Transverse colon (tissue), 4 donors: ENCODE measurements at regions not wholly inside any gene's neighbourhood (a gene's known extent, or its start where the extent isn't known, plus 50 kb on each side); places are given as distances from the start of the nearest gene placed in this dataset.

Experiments
- DNase-seq: peaks from one replicate; pipeline ENCODE4 v3.0.0-alpha.2; 2019
- H3K27ac ChIP-seq, 4 donors: fragments of 200-600 bp; sonication (generic); 2 replicates each; pipeline ENCODE4 v1.5.1; 2016 to 2018; ENCODE audit warnings: inconsistent platforms in 4 of 4
- H3K27me3 ChIP-seq: fragments of 200-600 bp; sonication (generic); 2 replicates; pipeline ENCODE4 v1.5.1; 2017; ENCODE audit warnings: inconsistent platforms
- H3K36me3 ChIP-seq, 4 donors: fragments of 200-600 bp; sonication (generic); 2 replicates each; pipeline ENCODE4 v1.5.1; 2017 to 2019; ENCODE audit warnings: inconsistent platforms in 4 of 4
- H3K4me1 ChIP-seq, 4 donors: fragments of 200-600 bp; sonication (generic); 2 replicates each; pipeline ENCODE4 v1.5.1; 2017 to 2020; ENCODE audit warnings: inconsistent platforms in 4 of 4
- H3K4me3 ChIP-seq, 4 donors: fragments of 200-600 bp; sonication (generic); 1 replicate in 1 of 4; 2 replicates in 3 of 4; pipeline versions ENCODE4 v1.5.1 to v1.6.1; 2017 to 2019; ENCODE audit warnings: inconsistent platforms in 4 of 4
- H3K9me3 ChIP-seq, 2 donors: fragments of 200-600 bp; sonication (generic); 2 replicates each; pipeline ENCODE4 v1.5.1; 2017 to 2019; ENCODE audit warnings: inconsistent platforms in 2 of 2
- EP300 ChIP-seq: sonication (generic); formaldehyde crosslinking; IDR thresholded peaks from one replicate; pipeline ENCODE4 v1.6.1; 2017; ENCODE audit warnings: antibody characterized with exemption, low read depth
- POLR2A ChIP-seq: fragments of 450-650 bp; IDR thresholded peaks from one replicate; pipeline ENCODE4 v1.6.1; 2016; ENCODE audit warnings: antibody characterized with exemption, mild to moderate bottlenecking, moderate library complexity
- POLR2AphosphoS5 ChIP-seq, 3 donors: sonication (generic); formaldehyde crosslinking; IDR thresholded peaks; one replicate each; pipeline ENCODE4 v1.6.1; 2016; ENCODE audit warnings: antibody characterized with exemption in 3 of 3
- WGBS, 2 donors: methylation state at CpG; one replicate each; pipeline ENCODE4 v1.1.5; 2018; ENCODE audit warnings: low coverage in 1 of 2; 5-methylcytosine and 5-hydroxymethylcytosine counted together
- in situ Hi-C, 4 donors: fragments of 200-750 bp; cut with MboI; loops; one replicate each; pipeline versions ENCODE4 v1.15.0 to v1.15.1; 2017; ENCODE audit warnings: low sequenced_read_pairs in 3 of 4, low pct_ligation_motif_present in 1 of 4, low pct_unique_long_range_greater_than_20kb in 1 of 4
- intact Hi-C: fragments of 100-400 bp; cut with DNase I; formaldehyde crosslinking; loops from one replicate; pipeline ENCODE4 v1.15.1; 2023; ENCODE audit warnings: low total_unique reads
- TF ChIP-seq, protein P1 (sequence below), 5 experiments: fragments of 200-600 bp in 3 of 5; fragments of 450-650 bp in 2 of 5; sonication (generic) in 3 of 5; IDR thresholded peaks; 1 replicate in 2 of 5; 2 replicates in 3 of 5; pipeline ENCODE4 v1.5.1; 2016 to 2017; ENCODE audit warnings: antibody characterized with exemption in 5 of 5, inconsistent platforms in 3 of 5, mild to moderate bottlenecking in 2 of 5, moderate library complexity in 1 of 5

DNA sequence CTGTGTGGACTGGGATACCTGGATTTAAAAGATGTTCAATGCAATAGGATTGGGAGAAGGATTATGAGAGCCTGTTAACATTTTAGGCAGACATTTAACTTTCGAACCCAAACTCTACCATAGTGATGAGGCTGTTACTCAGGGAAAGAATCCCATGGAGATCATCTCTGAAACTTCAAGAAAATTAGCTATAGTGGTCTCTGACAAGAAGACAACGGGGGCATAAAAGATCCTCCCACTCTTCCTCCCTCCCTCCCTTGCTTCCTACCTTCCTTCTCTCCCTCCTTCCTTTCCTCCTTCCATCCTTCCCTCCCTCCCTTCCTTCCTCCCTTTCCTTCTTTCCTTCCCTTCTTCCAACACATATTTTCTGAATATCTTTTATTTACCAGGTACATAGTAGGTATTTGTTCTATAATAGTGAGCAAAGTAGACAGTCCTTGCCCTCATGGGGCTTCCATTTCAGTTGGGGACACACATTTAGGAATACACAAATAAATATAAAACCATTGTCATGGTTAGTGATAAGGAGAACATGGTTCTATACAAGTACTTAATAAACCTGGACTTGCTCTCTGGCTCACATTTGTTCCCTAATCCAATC is 143.2 kb downstream of the ATP6V1G3 start:
- Histone ChIP-seq H3K36me3 (no peaks in the 10 kb centered on the region), H3K9me3 (no peaks in the 10 kb centered on the region), H3K27me3 (no peaks in the 10 kb centered on the region), H3K4me3 (no peak overlapping the region), H3K4me1 (no peaks in the 10 kb centered on the region), H3K27ac (no peak overlapping the region)
- TF ChIP-seq EP300: no peak
- TF ChIP-seq POLR2AphosphoS5 (IDR thresholded peaks at IDR 0.05): no peak
- TF ChIP-seq, protein P1, sequence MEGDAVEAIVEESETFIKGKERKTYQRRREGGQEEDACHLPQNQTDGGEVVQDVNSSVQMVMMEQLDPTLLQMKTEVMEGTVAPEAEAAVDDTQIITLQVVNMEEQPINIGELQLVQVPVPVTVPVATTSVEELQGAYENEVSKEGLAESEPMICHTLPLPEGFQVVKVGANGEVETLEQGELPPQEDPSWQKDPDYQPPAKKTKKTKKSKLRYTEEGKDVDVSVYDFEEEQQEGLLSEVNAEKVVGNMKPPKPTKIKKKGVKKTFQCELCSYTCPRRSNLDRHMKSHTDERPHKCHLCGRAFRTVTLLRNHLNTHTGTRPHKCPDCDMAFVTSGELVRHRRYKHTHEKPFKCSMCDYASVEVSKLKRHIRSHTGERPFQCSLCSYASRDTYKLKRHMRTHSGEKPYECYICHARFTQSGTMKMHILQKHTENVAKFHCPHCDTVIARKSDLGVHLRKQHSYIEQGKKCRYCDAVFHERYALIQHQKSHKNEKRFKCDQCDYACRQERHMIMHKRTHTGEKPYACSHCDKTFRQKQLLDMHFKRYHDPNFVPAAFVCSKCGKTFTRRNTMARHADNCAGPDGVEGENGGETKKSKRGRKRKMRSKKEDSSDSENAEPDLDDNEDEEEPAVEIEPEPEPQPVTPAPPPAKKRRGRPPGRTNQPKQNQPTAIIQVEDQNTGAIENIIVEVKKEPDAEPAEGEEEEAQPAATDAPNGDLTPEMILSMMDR (IDR thresholded peaks at IDR 0.05): no peak
- no peak for TF ChIP-seq POLR2A
- intact Hi-C loops (no loop called here), in situ Hi-C loops (no loop called here)
- WGBS, 2 donors: 82 to 84% methylated on average over 2 of the region's 2 CpGs
- DNase-seq: no peak

DNA sequence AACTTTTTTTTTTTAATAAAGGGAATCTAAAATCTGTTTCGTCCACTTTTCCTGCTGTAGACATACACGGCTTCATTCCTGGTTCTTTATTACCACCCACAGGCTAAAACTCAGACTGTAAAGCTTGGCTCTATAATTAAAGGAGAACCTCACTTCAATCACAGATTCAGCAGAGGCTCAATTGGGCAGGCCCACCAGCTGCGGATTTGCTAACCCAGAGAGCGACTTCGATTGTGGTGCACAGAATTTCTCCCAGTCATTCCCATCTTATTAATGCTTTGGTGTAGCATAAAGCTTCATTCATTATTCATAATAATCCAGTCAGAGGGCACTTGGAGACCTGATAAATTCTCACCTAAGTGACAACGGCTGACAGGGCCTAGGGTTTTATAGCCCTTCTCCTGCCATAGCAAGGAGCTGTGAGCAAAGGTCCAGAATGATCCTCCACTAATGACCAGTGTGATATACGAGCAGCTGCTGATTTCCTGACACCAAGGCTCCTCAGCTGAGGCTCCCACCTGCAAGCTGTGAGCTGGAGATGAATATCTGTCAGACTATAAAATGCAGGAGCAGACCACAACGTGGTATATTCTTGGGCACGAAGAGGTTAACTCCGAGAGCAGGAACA is 149.0 kb downstream of the ATP6V1G3 start:
- in situ Hi-C loops: no loop called here
- WGBS, 2 donors: 61 to 66% methylated on average over 7 to 10 of the region's 10 CpGs
- no peaks in the 10 kb centered on the region for H3K4me1 ChIP-seq
- no peaks in the 10 kb centered on the region for H3K9me3 ChIP-seq
- H3K27ac ChIP-seq: no peak overlapping the region
- TF ChIP-seq, protein P1 (IDR thresholded peaks at IDR 0.05): no peak
- TF ChIP-seq EP300 (no peak), POLR2AphosphoS5 (IDR thresholded peaks at IDR 0.05) (no peak), POLR2A (no peak)
- no peak for DNase-seq
- no peaks in the 10 kb centered on the region for H3K36me3 ChIP-seq
- H3K4me3 ChIP-seq: no peak overlapping the region
- H3K27me3 ChIP-seq: no peaks in the 10 kb centered on the region
- intact Hi-C loops: no loop called here

DNA sequence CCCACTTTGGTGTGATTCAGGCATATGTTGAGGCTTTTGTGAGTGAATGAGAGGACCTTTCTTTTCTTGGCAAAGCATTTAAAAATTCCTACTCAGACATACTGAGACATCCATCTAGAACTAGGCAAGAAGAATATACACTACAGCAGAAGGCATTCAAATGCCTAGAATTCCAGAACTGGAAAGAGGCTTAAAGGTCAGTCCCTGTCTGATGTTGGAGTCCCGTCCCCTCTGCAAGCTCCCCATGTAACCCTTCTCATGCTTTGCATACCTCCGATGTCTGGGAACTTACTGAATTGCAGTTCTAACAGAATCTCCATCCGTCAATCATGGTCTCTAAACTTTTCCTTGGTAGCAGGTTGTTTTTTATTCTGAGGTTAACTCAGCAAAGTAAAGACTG is 152.9 kb downstream of the ATP6V1G3 start:
- Histone ChIP-seq H3K27me3 (no peaks in the 10 kb centered on the region), H3K36me3 (no peaks in the 10 kb centered on the region), H3K27ac (no peak overlapping the region), H3K4me1 (no peaks in the 10 kb centered on the region), H3K9me3 (no peaks in the 10 kb centered on the region), H3K4me3 (no peak overlapping the region)
- no peak for TF ChIP-seq POLR2A
- TF ChIP-seq, protein P1 (IDR thresholded peaks at IDR 0.05): no peak
- no peak for DNase-seq
- WGBS, 2 donors: 42 to 57% methylated on average over 2 to 3 of the region's 3 CpGs
- in situ Hi-C loops (no loop called here), intact Hi-C loops (no loop called here)

DNA sequence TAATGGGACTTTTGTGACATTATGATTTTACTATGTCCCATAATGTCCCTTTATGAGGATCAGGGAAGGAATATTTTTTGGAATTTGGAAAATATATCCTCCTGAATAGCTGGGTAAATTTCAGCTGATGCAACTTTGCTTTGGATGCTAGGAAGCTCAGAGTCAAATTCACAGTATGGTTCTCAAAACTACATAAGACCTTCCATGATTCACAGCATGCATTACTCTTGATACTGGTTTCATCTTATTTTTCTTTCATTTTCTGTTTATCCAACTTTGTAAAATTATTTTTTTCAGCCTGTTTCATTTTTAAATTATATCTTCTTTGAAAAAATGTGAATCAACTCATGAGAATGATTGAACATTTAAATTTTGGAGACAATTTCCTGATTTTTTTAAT is 160.2 kb downstream of the ATP6V1G3 start:
- intact Hi-C loops: no loop called here
- H3K36me3 ChIP-seq: no peaks in the 10 kb centered on the region
- H3K9me3 ChIP-seq: no peaks in the 10 kb centered on the region

More for the DNA sequence above, 160.2 kb downstream of the ATP6V1G3 start:
- no peak for DNase-seq
- no peaks in the 10 kb centered on the region for H3K27me3 ChIP-seq
- H3K4me1 ChIP-seq: no peaks in the 10 kb centered on the region
- TF ChIP-seq EP300 (no peak), POLR2AphosphoS5 (IDR thresholded peaks at IDR 0.05) (no peak), POLR2A (no peak)
- TF ChIP-seq, protein P1 (IDR thresholded peaks at IDR 0.05): no peak
- in situ Hi-C loops: no loop called here
- no peak overlapping the region for H3K27ac ChIP-seq
- H3K4me3 ChIP-seq: no peak overlapping the region
